Subcutaneous abdominal adipose tissue (tissue), 5 donors: ENCODE measurements at regions not wholly inside any gene's neighbourhood (a gene's known extent, or its start where the extent isn't known, plus 50 kb on each side); places are given as distances from the start of the nearest gene placed in this dataset.
"Not testable (repeated sequence)": the region's sequence is repeated elsewhere in the genome, so short reads cannot be mapped to it uniquely, and the experiment has no call there.

Experiments
- H3K27ac ChIP-seq: one replicate; pipeline ENCODE4 v1.7.0; 2013; ENCODE audit warnings: low read depth, mild to moderate bottlenecking, inconsistent platforms, low read length, moderate library complexity
- H3K27me3 ChIP-seq, 5 donors: one replicate each; pipeline ENCODE4 v1.7.0; 2013; ENCODE audit warnings: low read length in 5 of 5, inconsistent platforms in 1 of 5; ENCODE audit not compliant: control insufficient read depth in 5 of 5, insufficient read depth in 4 of 5
- H3K36me3 ChIP-seq, 5 donors: one replicate each; pipeline ENCODE4 v1.7.0; 2013; ENCODE audit warnings: low read length in 5 of 5; ENCODE audit not compliant: control insufficient read depth in 5 of 5, insufficient read depth in 5 of 5
- H3K4me1 ChIP-seq, 5 donors: one replicate each; pipeline ENCODE4 v1.7.0; 2013; ENCODE audit warnings: low read length in 5 of 5, mild to moderate bottlenecking in 3 of 5, moderate library complexity in 1 of 5; ENCODE audit not compliant: control insufficient read depth in 5 of 5, insufficient read depth in 5 of 5
- H3K4me3 ChIP-seq, 5 donors: one replicate each; pipeline ENCODE4 v1.7.0; 2013; ENCODE audit warnings: low read length in 5 of 5, low read depth in 1 of 5
- H3K9ac ChIP-seq, 5 donors: one replicate each; pipeline ENCODE4 v1.7.0; 2013; ENCODE audit warnings: low read length in 5 of 5, mild to moderate bottlenecking in 4 of 5, moderate library complexity in 3 of 5
- H3K9me3 ChIP-seq, 5 donors: one replicate each; pipeline ENCODE4 v1.7.0; 2013; ENCODE audit warnings: low read length in 5 of 5; ENCODE audit not compliant: control insufficient read depth in 5 of 5
- donor health status: healthy.
- donor health status: healthy.
- donor health status: healthy.
- donor health status: healthy.
- donor health status: healthy.

GRCh38 chr3:153394017-153394416 is 232.0 kb downstream of the RAP2B start:
- Histone ChIP-seq H3K36me3 (no peaks in the 10 kb centered on the region), H3K9ac (no peak overlapping the region), H3K27me3 (no peaks in the 10 kb centered on the region), H3K9me3 (peaks cover 2 to 17% (median 7%) of the 10 kb centered on the region in 5 donors), H3K4me3 (no peak overlapping the region), H3K4me1 (no peaks in the 10 kb centered on the region), H3K27ac (no peak overlapping the region)

DNA sequence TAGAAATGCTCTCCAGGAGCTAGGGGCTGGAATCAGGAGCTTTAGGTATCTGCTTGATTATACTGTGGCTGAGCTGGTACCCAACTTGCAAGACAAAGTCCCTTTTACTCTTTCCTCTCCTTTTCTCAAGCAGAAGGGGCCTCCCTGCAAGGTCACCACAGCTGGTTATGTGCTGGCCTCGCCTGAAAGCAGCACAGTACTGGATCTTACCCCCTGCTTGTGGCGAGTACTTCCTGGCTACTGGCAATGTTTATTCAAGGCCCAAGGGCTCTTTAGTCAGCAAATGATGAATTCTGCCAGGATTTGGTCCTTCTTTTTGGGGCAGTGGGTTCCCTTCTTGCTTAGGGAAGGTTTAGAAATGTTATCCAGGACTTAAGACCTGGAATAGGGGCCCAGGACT is 234.6 kb downstream of the RAP2B start:
- no peak overlapping the region for H3K27ac ChIP-seq
- H3K36me3 ChIP-seq = no peaks in the 10 kb centered on the region
- H3K27me3 ChIP-seq = no peaks in the 10 kb centered on the region
- H3K4me1 ChIP-seq = peaks cover 0 to 10% (median 5%) of the 10 kb centered on the region in 5 donors
- H3K9ac ChIP-seq = no peak overlapping the region
- H3K9me3 ChIP-seq = peaks cover 2 to 17% (median 7%) of the 10 kb centered on the region in 5 donors
- H3K4me3 ChIP-seq = no peak overlapping the region

GRCh38 chr3:153397794-153398193 is 235.8 kb downstream of the RAP2B start:
- Histone ChIP-seq H3K27ac (no peak overlapping the region), H3K4me1 (peaks cover 0 to 10% (median 5%) of the 10 kb centered on the region in 5 donors), H3K27me3 (no peaks in the 10 kb centered on the region), H3K4me3 (no peak overlapping the region), H3K36me3 (no peaks in the 10 kb centered on the region), H3K9ac (no peak overlapping the region), H3K9me3 (peaks cover 0 to 12% (median 4%) of the 10 kb centered on the region in 5 donors)

DNA sequence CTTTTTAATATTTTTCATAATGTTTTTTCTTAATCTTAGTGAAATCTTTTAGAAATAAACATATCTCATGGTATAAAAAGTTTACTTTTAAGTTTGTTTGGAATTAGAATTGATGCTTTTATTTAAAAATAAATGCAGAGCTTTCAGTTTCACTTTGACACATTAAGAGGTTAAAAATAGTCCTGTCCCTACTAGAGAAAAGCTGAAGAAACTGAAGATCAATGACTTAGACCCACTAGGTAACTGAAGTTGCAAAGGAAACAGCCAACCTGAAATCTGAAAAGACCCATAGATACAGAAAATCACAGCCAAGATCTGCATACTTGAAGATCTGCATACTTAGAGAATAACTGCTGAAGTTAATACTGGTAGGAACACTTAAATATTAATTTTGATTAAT is 237.6 kb downstream of the RAP2B start:
- no peaks in the 10 kb centered on the region for H3K27me3 ChIP-seq
- peaks cover 0 to 10% (median 5%) of the 10 kb centered on the region in 5 donors for H3K4me1 ChIP-seq
- no peaks in the 10 kb centered on the region for H3K36me3 ChIP-seq
- no peak overlapping the region for H3K27ac ChIP-seq
- peak overlapping the region in 1 of 5 donors; percentile 19 for H3K4me3 ChIP-seq
- peaks cover 0 to 3% (median 0%) of the 10 kb centered on the region in 5 donors for H3K9me3 ChIP-seq
- H3K9ac ChIP-seq = no peak overlapping the region

DNA sequence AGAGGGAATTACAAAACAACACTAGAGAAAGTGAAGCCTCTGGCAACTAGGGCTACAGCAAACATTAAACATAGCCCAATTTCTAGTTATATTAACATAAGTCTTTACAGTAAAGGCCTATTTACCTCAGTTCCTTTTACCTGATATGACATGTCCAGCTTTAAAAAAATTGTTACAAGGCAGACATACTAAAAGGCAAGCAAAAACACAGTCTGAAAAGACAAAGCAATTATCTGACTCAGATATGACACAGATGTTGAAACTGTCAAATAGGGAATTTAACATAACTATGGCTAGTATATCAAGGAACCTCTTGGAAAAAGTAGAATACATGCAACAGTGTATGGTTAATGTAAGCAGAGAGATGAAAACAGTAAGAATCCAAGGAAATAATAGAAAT is 238.6 kb downstream of the RAP2B start:
- Histone ChIP-seq H3K27me3 (no peaks in the 10 kb centered on the region), H3K27ac (no peak overlapping the region), H3K4me1 (peaks cover 0 to 10% (median 5%) of the 10 kb centered on the region in 5 donors), H3K4me3 (no peak overlapping the region), H3K9ac (no peak overlapping the region), H3K9me3 (no peaks in the 10 kb centered on the region), H3K36me3 (no peaks in the 10 kb centered on the region)

- no peaks in the 10 kb centered on the region for H3K36me3 ChIP-seq
- H3K4me1 ChIP-seq = peaks cover 0 to 9% (median 5%) of the 10 kb centered on the region in 5 donors
- no peaks in the 10 kb centered on the region for H3K27me3 ChIP-seq
- no peak overlapping the region for H3K27ac ChIP-seq
- no peak overlapping the region for H3K9ac ChIP-seq
- no peaks in the 10 kb centered on the region for H3K9me3 ChIP-seq
- H3K4me3 ChIP-seq = no peak overlapping the region
Observed at GRCh38 chr3:153404157-153404556, 242.1 kb downstream of the RAP2B start.

DNA sequence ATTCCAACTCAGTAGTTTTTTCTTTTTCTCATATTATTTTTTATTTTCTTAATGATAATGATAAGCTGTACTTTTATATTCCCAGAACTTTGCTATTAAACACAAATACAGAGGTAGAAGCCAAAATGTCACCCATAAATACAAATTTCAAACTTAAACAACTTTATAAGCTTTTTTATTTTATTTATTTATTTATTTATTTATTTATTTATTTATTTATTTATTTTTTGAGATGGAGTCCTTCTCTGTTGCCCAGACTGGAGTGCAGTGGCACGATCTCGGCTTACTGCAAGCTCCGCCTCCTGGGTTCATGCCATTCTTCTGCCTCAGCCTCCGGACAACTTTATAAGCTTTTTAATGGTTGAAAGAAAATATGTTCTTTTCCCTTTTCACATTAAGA is 243.3 kb downstream of the RAP2B start:
- H3K27me3 ChIP-seq, H3K4me1 ChIP-seq, H3K27ac ChIP-seq, H3K4me3 ChIP-seq, H3K36me3 ChIP-seq, H3K9ac ChIP-seq, H3K9me3 ChIP-seq: not testable (repeated sequence)

DNA sequence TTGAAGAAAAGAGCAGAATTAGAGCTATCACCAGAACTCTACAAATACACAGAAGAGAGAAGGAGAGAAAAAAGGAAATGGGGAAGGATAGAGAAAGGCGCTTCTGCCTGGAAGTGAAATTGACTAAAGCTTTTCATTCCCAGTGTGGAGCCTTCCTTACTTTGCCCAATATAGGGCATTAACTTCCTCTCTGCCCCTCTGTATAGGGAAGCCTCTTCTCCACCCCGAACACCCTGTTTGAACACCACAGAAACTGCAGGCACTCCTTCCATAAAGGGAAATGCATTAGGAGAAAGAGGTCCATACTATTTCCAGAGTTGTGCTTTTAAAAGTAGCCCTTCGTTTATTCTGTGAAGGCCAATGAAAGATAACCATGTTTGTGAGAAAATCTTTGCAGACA is 248.5 kb downstream of the RAP2B start:
- peaks cover 0 to 2% (median 0%) of the 10 kb centered on the region in 5 donors for H3K4me1 ChIP-seq

DNA sequence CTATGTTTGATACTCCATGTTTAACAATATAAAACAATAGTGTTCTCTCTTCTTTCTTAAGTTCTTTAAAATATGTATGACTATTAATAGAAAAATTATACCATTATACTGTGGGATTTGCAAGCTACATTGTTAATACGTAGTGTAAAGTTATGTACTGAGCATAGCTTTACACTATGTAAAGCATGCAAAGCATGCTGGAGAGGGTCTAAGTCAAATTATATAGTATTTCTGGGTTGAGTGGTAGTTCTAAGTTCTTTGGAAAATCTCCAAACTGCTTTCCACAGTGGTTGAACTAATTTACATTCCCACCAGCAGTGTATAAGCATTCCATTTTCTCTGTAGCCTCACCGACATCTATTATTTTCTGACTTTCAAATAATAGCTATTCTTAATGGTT is 253.0 kb downstream of the RAP2B start:
- no peak overlapping the region for H3K27ac ChIP-seq
- H3K36me3 ChIP-seq = no peaks in the 10 kb centered on the region
- H3K4me1 ChIP-seq = peaks cover 0 to 2% (median 0%) of the 10 kb centered on the region in 5 donors
- H3K9me3 ChIP-seq = peaks cover 2 to 13% (median 6%) of the 10 kb centered on the region in 5 donors
- H3K27me3 ChIP-seq = no peaks in the 10 kb centered on the region
- H3K9ac ChIP-seq = no peak overlapping the region
- no peak overlapping the region for H3K4me3 ChIP-seq

More for the DNA sequence above, 248.5 kb downstream of the RAP2B start:
- Histone ChIP-seq H3K36me3 (no peaks in the 10 kb centered on the region), H3K9me3 (no peaks in the 10 kb centered on the region), H3K27ac (no peak overlapping the region), H3K9ac (no peak overlapping the region), H3K27me3 (no peaks in the 10 kb centered on the region), H3K4me3 (no peak overlapping the region)

DNA sequence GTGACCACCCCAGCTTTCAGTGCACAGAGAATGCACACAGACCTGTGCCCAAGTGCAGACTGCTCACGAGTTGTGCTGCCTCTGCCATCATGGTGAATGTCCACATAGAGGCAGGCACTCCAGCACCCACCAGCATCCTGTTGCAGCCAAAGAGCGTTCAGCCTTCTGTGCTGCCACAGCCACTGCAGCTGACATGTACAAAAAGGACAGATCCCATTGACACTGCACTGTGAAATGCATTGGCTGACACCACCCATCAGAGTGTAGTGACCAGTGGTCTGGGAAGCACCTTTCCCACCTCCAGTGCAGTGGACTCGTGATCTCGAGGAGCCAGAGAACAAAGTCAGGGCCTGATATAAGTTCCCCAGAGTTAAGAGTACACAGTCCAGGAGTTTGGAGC is 260.3 kb downstream of the RAP2B start:
- Histone ChIP-seq H3K9ac (no peak overlapping the region), H3K27me3 (no peaks in the 10 kb centered on the region), H3K9me3 (peaks cover 13 to 42% (median 19%) of the 10 kb centered on the region in 5 donors), H3K4me3 (no peak overlapping the region), H3K4me1 (no peaks in the 10 kb centered on the region), H3K27ac (no peak overlapping the region), H3K36me3 (no peaks in the 10 kb centered on the region)

- H3K27ac ChIP-seq, H3K9ac ChIP-seq, H3K27me3 ChIP-seq, H3K4me1 ChIP-seq, H3K36me3 ChIP-seq, H3K4me3 ChIP-seq: not testable (repeated sequence)
- H3K9me3 ChIP-seq = peaks cover 11 to 39% (median 19%) of the 10 kb centered on the region in 5 donors
Observed at GRCh38 chr3:153423820-153424219, 261.8 kb downstream of the RAP2B start.
